LHCN-M2 (cell line): ENCODE measurements at regions not wholly inside any gene's neighbourhood (a gene's known extent, or its start where the extent isn't known, plus 50 kb on each side); places are given as distances from the start of the nearest gene placed in this dataset.
A peak's percentile ranks its signal among the peaks of the same experiment; 100 is the strongest.
"Not testable (repeated sequence)": the region's sequence is repeated elsewhere in the genome, so short reads cannot be mapped to it uniquely, and the experiment has no call there.

ENCODE experiments used
- DNase-seq: peaks from one replicate; pipeline ENCODE4 v3.0.0-alpha.2; 2012; ENCODE audit warnings: low read depth

DNA sequence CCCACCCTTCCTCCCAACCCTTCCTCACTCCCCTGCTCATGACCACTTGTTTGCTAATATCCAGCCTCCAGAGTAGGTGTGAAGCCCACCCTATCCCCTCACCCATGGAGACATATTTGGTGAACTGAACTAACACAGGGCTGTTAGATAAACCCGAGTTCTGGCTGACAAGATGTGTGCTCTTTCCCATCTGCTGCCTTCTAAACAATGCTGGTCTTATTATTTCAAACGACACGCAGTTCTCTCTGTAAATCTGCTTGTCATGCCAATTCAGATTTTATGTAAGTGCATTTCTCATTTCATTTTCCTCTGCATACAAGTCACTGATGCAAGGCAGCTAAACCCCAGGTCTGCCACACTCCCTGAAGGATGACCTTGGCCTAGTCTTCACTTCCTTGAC lies 343.0 kb upstream of the CDH5 start:
- DNase-seq: no peak

DNA sequence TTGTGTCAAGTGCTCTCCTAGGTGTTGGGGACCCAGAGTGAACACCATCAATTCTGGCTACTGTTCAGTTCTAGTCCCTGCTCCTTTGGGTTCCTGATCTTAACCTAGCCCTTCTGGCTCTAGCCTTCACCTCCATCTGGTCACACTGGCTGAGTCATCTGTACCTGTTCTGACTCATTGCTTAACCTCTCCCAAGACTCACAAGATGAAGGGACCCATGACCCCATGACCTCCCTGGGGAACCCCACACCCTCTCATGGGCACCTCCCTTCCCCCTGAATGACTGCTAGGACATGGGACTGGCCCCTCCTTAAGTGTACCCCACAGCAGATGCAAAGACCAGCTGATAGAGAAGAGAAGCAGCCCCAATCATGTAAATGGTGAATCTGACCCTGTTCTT lies 345.8 kb upstream of the CDH5 start:
- DNase-seq: peak; percentile 57

GRCh38 chr16:66020046-66020445 lies 346.4 kb upstream of the CDH5 start:
- DNase-seq: peak; percentile 41

- DNase-seq: not testable (repeated sequence)
These were observed 347.0 kb upstream of the CDH5 start for GRCh38 chr16:66019502-66019901.

GRCh38 chr16:66014221-66014620 lies 352.3 kb upstream of the CDH5 start:
- DNase-seq: no peak

DNA sequence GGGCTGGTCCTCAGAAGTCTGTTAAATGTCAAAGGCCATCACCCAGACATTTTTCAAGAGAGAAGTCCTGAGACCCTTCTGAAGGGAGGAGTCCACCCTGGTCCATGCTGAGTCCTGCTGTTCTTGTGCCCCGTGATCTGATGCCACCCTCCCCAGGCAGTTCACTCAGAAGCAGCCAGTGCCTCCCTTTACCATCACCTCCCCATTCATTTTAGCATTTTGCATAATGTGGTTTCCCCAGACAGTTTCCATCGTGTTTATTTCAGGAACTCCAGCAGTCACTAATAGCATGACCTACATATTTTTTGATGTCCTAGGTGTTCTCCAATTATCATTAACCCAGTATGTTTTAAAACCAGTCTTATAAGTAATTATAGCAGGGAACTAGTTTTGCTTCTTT lies 353.0 kb upstream of the CDH5 start:
- DNase-seq: no peak

DNA sequence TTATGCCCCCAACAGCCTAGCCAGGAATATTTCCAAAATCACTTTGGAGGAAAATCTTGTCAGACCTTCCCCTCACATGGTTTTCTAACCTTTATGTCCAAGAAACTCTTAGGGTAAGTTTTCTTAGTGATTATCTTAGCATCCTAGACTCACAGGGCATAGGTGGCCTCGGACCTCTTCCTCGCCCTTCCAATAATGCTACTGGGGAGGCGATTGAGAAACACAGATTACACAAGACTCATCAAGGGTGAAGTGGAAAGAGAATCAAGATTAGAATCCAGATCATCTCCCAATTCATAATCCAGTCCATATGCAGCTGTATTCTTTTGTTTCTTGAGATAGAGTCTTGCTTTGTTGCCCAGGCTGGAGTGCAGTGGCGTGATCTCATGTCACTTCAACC lies 358.4 kb upstream of the CDH5 start:
- DNase-seq: no peak

DNA sequence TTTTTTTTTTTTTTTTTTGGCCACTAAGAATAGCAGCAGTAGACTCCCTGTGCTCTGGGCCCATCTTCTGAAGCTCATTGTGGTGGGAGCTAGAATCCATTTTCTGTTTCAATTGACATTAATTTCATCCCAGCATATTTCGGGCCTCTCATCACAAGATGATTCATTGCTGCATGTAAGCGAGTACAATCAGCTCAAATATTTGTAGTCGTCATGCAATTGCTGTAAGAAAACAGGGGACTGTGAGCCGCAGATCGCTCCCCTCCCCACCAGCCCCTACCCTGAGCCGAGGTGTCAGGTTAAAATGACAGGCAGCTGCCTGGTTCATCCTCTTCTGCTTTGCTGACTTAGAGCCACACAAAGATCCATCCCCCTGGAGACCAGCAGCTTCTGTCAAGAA lies 358.8 kb upstream of the CDH5 start:
- peak; percentile 71 for DNase-seq

DNA sequence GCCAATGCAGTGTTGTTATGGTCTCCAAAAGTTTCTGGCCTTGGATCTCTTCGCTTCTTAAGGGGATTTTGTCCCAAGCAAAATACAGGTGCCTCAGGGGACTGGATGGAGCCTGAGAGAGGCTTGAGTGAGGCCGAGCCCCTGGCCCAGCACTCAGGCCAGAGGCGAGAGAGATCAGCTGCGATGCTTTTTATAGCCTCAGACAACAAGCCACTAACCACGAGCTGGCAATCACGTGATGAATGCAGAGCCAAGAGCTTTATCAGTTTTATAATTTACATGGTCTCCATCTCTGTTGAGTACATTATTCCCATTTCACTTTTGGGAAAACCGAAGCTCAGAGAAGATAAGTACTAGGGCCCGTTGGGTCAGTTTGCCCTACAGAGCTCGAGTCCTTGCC lies 360.0 kb upstream of the CDH5 start:
- DNase-seq: no peak

GRCh38 chr16:66004699-66005098 lies 361.8 kb upstream of the CDH5 start:
- DNase-seq: no peak

DNA sequence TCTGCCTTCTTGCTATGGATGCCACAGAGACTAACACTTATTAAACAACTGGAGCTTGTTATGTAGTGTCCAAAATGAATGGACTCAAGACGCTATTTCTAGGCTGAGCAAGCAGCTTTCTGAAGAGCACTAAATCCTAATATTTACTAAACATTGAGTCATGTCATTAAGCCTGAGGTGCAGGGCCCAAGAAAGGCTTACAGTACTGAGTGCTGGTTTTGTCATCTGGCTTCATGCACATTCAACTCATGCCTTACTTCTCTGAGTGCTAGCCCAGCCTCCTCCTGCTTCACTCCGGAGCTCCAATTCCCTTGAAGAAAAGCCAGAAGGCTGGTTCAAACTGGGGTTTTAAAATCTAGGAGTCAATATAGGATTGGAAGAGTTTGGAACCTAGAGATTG lies 363.3 kb upstream of the CDH5 start:
- DNase-seq: no peak

- DNase-seq: no peak
These were observed 363.9 kb upstream of the CDH5 start for GRCh38 chr16:66002601-66003000.

DNA sequence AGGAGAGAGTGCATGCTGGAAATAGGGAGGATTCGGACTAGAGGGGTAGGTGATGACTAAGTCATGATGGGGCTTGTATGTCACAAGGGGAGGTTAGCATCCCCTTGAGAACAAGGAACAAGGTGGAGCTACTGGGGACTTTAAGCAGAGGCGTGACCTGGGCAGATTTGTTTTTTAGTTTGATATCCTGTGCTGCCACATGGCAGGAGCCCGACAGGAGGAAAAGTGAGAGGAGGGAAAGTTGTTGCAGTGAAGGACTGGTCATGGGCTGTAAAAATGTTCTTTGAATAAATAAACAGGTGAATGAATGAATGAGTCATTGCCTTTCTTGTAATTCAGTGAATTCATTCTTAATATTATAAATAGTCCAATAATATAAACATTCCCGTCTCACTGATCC lies 365.1 kb upstream of the CDH5 start:
- no peak for DNase-seq

DNA sequence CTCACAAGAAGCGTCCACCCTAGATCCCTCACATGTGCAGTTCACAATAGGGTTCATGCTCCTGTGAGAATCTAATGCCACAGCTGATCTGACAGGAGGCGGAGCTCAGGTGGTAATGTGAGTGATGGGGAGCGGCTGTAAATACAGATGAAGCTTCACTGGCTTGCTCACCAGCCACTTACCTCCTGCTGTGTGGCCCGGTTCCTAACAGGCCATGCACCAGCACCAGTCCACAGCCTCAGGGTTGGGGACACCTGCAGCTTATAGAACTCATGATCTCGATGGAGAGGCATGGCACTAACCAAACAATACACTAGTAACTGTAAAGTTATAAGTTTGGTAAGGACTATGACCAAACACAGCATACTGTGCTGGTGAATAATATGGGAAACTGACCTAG lies 368.0 kb upstream of the CDH5 start:
- DNase-seq: no peak

GRCh38 chr16:65994291-65994690 lies 372.2 kb upstream of the CDH5 start:
- DNase-seq: peak; percentile 62

GRCh38 chr16:65991149-65991701 lies 375.3 kb upstream of the CDH5 start:
- no peak for DNase-seq

DNA sequence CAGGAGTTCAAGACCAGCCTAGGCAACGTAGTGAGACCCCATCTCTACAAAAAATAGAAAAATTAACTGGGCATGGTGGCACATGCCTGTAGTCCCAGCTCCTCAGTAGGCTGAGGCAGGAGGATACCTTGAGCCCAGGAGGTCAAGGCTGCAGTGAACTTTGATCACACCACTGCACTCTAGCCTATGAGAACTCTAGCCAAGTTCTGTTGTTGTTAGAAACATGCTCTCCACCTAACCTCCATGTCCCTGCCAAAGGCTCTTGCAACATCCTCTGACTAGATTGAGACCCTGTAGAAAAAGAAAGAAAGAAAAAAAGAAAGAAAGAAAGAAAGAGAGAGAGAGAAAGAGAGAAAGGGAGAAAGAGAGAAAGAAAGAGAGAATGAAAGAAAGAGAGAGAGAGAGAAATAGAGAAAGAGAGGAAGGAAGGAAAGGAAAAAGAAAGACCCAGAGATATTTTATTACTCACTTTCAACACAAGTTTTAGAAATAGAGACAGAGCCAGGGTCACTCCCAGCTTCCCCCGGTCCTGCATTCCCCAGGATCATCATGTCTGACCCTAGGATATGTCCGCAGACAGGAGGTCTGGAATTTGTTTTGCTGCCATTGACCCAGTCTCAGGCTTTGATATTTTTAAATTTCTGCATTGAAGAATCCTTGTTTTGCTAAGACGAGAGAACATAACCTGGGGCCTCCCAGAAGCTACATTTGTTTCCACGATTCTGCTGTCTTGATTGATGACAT lies 376.5 kb upstream of the CDH5 start:
- DNase-seq: no peak

- no peak for DNase-seq
These were observed 378.4 kb upstream of the CDH5 start for GRCh38 chr16:65988024-65988595.

GRCh38 chr16:65984296-65984695 lies 382.2 kb upstream of the CDH5 start:
- no peak for DNase-seq

DNA sequence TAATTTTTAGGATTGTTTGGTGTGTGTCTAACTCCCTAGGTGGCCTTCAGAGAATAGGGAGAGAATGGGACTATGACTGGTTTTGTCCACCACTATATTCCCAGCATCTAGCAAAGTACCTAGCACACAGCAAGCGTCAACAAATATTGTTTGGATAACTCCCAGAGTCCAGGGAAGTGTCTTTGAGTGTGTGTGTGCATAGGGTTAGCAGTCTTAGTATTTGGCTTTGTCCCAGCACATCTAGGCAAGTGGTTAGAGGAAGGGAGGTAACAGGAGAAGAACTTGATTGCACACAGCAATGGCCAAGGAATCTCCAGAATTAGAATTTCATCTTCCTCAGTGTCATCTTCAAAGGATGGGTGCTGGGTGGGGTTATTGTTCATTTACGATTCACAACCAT lies 385.4 kb upstream of the CDH5 start:
- DNase-seq: no peak

DNA sequence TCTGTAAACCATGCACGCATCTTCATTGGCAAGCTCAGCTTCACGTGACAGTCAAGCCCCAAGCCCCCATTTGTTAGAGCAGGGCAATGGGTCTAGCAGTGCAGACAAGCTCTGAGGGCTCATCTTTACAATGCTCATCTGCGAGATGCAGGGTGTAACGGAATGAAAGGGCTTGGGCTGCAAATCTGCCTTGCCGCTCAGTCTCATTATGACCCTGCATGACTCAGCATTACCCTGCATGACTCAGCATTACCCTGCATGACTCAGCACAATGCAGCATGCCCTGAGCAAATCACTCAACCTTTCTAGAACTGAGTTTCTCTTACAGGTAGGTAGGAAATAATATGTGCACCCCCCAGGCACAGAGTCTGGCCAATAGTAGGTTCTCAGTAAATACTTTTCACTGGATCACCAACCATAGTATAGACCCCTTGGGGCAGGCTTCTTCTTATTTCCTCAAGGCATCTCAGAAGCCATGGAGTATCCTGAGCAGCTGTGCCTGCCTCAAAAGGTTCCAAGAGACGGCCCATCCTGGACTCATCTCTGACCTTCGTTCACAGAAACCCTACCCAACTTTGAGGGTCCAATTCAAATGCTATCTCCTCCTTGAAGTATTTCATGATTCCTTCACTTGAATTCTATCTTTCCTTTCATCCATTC lies 391.3 kb upstream of the CDH5 start:
- peak; percentile 56 for DNase-seq

DNA sequence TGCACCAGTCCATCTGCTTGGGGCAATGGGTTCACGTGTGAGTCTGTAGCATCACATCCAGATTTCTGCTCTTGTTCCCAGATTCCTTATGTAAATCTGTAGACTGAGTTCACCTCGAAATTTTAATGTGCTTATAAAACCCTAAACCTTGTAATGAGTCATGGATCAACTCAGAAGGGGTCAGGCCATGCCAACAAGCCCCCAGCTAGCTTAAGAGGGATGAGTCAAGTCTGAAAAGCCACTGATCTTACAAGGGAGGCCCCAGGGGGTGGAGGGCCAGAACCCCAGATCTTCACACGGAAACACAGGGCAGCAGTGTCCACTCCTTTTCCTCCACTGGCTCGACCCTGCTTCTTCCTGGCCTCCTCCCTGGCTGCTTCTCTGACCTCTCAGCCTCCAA lies 399.1 kb upstream of the CDH5 start:
- peak; percentile 27 for DNase-seq

DNA sequence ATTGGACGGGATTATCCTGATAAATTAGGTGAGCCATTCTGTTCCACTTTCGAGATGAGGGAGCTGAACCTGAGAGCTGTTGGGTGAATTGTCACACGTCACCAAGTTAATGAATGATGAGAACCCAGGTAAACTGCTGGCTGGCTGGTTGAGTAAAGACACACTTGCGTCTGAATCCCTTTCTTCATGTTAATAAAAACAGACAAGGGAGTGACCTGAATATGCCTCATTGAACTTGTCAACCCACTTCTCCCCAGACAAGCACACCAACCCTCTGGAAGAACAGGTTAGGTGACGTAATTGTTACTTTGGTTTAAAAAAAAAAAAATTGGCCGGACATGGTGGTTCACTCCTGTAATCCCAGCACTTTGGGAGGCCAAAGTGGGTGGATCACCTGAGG lies 400.9 kb upstream of the CDH5 start:
- DNase-seq: no peak
